GM10266 (cell line): ENCODE measurements at regions not wholly inside any gene's neighbourhood (a gene's known extent, or its start where the extent isn't known, plus 50 kb on each side); places are given as distances from the start of the nearest gene placed in this dataset.

Source experiments
- DNase-seq: peaks from one replicate; pipeline ENCODE4 v3.0.0; 2012; ENCODE audit errors: extremely low spot score
- TF ChIP-seq, protein P1 (sequence below): IDR thresholded peaks from 2 replicates; pipeline ENCODE4 v1.5.1; 2012; ENCODE audit warnings: mild to moderate bottlenecking, low read depth; ENCODE audit not compliant: control insufficient read depth, insufficient read depth; ENCODE audit errors: missing control alignments

DNA sequence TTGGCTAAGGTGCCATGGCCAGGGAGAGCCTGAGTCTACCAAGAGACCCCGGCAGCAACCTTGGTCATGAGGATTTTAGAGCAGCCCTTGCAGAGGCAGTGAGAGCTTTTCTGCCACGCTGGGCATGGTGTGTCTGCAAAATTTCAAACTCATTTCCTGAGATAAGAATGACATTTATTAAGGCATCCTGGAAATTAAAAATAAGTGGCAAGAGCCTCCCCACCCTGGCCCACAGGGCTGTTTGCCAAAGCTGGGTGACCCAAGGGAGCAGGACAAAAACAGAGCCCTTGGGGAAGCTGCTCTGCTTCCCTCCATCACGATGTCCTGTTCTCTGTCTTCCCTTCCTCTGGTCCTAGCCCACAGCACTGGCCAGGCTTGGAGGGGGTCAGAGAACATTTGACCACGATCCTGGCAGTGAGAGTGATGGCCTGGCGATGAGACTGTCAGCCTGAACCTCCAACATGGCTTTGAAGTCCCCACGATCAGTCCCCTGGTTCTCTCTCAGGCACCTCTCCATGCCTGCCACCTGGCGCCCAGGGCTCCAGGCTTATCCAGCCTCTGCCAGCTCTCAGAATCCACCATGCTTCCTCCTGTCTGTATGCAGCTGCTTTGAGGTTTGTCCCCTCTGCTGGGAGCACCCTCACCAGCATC, 68.9 kb upstream of the RMDN2 start:
- DNase-seq, result no peak
- TF ChIP-seq, protein P1, sequence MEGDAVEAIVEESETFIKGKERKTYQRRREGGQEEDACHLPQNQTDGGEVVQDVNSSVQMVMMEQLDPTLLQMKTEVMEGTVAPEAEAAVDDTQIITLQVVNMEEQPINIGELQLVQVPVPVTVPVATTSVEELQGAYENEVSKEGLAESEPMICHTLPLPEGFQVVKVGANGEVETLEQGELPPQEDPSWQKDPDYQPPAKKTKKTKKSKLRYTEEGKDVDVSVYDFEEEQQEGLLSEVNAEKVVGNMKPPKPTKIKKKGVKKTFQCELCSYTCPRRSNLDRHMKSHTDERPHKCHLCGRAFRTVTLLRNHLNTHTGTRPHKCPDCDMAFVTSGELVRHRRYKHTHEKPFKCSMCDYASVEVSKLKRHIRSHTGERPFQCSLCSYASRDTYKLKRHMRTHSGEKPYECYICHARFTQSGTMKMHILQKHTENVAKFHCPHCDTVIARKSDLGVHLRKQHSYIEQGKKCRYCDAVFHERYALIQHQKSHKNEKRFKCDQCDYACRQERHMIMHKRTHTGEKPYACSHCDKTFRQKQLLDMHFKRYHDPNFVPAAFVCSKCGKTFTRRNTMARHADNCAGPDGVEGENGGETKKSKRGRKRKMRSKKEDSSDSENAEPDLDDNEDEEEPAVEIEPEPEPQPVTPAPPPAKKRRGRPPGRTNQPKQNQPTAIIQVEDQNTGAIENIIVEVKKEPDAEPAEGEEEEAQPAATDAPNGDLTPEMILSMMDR, result no peak

DNA sequence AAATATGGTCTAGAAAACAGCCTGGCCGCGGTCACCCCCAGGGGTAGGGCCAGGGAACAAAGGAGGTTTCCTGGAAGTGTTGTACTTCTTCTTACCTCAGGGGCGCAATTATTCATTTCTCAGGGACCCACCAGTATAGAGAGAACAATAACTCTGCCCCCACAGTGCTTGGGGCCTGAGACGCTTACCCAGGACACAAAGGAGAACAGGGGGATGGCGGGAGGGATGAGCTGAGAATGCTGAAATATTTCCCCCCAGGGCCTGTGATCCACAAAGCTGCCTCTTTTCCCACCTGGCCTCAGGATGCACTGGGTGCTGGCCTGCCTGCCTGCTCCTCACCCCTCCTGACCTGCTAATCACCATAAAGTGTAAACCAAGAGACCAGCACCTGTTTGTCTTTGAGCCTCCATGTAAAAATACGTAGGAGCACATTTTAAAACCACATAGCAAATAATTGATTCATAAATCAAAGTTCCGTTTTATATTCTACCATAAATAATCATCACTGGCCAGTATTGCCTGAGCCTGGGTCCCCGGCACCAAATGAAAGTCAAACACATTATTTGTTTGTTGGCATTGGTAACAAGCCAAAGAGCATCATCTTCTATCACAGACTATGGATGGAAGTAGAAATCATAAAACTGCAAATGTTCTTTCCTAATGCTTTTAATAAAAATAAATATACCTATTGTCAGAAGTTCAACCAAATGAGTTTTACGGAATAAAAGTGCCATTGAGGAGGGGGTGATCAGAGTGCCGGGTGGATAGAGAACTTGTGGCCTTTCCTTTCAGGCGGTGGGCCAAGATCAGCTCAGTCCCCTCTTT, 67.3 kb upstream of the RMDN2 start:
- TF ChIP-seq, protein P1, result no peak
- DNase-seq, result no peak

DNA sequence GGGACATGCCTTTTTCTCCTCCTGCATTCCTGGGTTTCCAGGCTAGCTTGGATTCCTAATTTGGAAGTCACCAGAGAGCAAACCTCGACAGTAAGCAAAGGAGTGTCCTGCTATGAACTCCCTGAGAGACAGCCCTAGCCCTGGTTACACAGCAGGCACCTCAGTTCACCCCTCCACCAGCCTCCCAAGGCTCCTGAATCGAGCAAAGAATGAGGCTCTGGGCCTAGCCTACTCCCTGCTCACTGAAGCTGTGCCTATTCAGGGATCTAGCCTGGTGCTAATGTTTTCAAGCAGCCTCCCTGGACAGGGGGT, 66.7 kb upstream of the RMDN2 start:
- DNase-seq, result no peak
- TF ChIP-seq, protein P1, result no peak

DNA sequence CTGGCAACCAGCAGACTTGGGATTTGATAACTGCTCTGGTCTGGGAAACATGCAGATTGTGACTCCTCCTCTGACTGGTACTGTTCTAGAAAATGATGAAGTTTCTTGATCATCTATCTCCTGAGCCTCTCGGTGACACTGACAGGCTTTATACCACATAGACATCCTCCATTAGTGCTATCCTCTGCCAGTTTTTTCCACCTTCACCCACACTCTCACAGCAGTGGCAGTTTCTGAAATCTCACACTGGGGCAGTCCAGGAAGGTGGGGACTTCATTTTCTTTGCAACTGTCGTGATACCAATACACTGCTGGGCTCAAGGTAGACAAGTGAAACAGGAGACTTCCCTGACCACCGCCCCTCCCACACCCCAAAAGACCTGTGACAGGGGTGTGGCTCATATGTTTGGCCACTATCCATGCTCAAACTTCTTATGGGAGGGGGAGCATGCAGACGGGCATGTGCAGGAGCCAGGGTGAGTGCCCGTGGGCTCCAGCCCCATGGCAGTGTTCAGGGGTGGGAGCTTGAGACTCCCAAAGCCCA, 66.3 kb upstream of the RMDN2 start:
- TF ChIP-seq, protein P1, result no peak
- no peak for DNase-seq

DNA sequence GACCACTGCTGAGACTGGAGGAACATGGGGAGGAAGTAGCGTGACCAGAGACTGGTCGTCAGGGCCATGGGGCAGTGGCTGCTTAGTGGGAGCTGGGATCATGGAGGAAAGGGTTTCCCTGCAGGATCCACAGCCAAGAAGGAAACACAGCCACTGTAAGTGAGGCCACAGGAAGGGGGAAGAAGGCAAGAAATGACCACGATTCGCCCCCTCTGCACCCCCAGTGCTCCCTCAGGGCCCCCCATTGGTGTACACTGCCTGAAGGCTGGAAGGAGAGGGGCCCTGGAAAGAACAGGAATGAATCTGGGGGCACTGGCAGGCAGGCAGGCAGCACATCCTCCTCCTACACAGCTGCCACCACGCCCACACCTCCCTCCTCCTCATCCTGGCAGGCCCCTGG, 62.5 kb upstream of the RMDN2 start:
- no peak for DNase-seq
- TF ChIP-seq, protein P1, result no peak

DNA sequence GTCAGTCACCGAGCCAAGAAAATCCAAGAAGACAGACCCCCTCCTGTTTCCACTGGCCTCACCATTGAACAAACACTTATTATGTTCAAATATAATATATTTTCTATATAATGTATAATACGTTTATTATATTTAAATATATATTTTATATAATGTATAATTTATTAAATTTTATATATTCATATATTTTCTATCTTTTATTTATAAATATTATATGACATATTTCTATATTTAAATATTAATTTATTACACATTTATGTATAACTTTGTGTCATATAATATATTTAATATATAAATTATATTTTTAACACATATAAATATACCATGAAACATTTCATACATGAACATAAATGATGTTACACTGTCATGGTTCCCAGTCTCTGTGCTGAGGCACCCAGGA, 60.9 kb upstream of the RMDN2 start:
- TF ChIP-seq, protein P1, result no peak
- no peak for DNase-seq

DNA sequence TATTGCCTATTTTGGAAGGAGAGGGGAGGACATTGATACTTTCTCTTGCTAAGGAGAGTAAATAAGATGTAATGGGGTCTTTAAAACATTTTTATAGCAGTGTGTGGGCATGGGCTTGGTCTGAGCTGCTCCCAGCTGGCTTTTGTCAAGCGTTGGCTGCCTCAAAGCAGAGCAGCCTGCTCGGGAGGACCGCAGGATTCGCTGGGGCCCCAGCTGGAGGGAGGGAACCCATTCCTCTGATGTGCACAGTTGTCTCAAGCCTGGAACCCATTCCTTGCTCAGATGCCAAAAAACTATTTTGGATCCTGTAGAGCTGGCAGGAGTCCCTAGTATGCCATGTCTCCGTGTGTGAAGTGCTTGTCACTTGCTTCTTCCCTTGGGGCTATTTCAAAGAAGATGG, 59.4 kb upstream of the RMDN2 start:
- no peak for DNase-seq
- TF ChIP-seq, protein P1, result no peak
